K562 (cell line): ENCODE measurements at regions not wholly inside any gene's neighbourhood (a gene's known extent, or its start where the extent isn't known, plus 50 kb on each side); places are given as distances from the start of the nearest gene placed in this dataset.

ENCODE experiments used
- ATAC-seq: fragments of 200-7000 bp; cut with Tn5 transposase; 3 replicates; pipeline ENCODE4 v1.9.1; 2020; ENCODE audit warnings: moderate library complexity
- BruUV-seq: library from RNA; stranded (reverse); fragments of 400-500 nt; replicated peaks from 2 replicates; lab custom pipeline; 2021; lab: Mats Ljungman, UMichigan
- CTCF ChIA-PET: fragments of 300-600 bp; formaldehyde crosslinking; extraction: SDS; loops from one replicate; lab custom pipeline; 2021; ENCODE audit warnings: low intra/inter-chr PET ratio; lab: Yijun Ruan, JAX
- POLR2A ChIA-PET: fragments of 300-600, 350-650 bp; sonication (Branson Sonifier 250); formaldehyde crosslinking; extraction: SDS; loops from one replicate; lab custom pipeline; 2021; ENCODE audit warnings: antibody characterized with exemption, inconsistent platforms; lab: Yijun Ruan, JAX
- DNase-seq, 4 experiments: peaks; one replicate each; pipeline versions ENCODE4 v3.0.0 to v3.0.0-alpha.2; 2011 to 2018; ENCODE audit warnings: low spot score in 3 of 4, mixed read lengths in 3 of 4; ENCODE audit errors: extremely low read depth in 1 of 4
- FAIRE-seq: peaks from 2 replicates; lab custom pipeline; 2011; peaks lifted over from hg19 to GRCh38; lab: Jason Lieb, UNC
- H2AFZ ChIP-seq: 2 replicates; pipeline ENCODE4 v1.6.0; 2011; ENCODE audit warnings: low read depth, low read length, control low read depth, inconsistent platforms
- H3K27ac ChIP-seq: fragments of 200-600 bp; 3 replicates; pipeline ENCODE4 v1.8.0; 2011; ENCODE audit warnings: low read depth, mild to moderate bottlenecking, control low read depth, inconsistent platforms, low read length, moderate library complexity, mixed read lengths; ENCODE audit errors: extremely low read depth
- H3K27me3 ChIP-seq, 2 experiments: fragments of 300-600 bp in 1 of 2; 2 replicates in 1 of 2; 3 replicates in 1 of 2; pipeline versions ENCODE4 v1.6.0 to v1.8.0; 2011; ENCODE audit warnings: inconsistent platforms in 2 of 2, low read length in 2 of 2, mild to moderate bottlenecking in 1 of 2, mixed read lengths in 1 of 2, moderate library complexity in 1 of 2; ENCODE audit not compliant: control insufficient read depth in 2 of 2, insufficient read depth in 2 of 2
- H3K36me3 ChIP-seq: fragments of 300-600 bp; 3 replicates; pipeline ENCODE4 v1.8.0; 2011; ENCODE audit warnings: mild to moderate bottlenecking, low read length, inconsistent platforms; ENCODE audit not compliant: control insufficient read depth, insufficient read depth
- H3K4me1 ChIP-seq, 2 experiments: fragments of 200-600 bp in 1 of 2; replicated peaks in 1 of 2; 2 replicates in 1 of 2; 3 replicates in 1 of 2; pipeline versions ENCODE4 v1.5.1 to v1.8.0; 2011; ENCODE audit warnings: inconsistent platforms in 2 of 2, low read length in 2 of 2, mild to moderate bottlenecking in 1 of 2, mixed read lengths in 1 of 2, moderate library complexity in 1 of 2; ENCODE audit not compliant: control insufficient read depth in 2 of 2, insufficient read depth in 2 of 2
- H3K4me2 ChIP-seq: 2 replicates; pipeline ENCODE4 v1.6.1; 2011; ENCODE audit warnings: low read length, control low read depth, inconsistent platforms, mixed read lengths; ENCODE audit not compliant: insufficient read depth
- H3K4me3 ChIP-seq: fragments of 200-600 bp; sonication (generic), shearing (Covaris generic); 2 replicates; pipeline ENCODE4 v1.5.1; 2016; ENCODE audit warnings: control low read depth, inconsistent platforms
- H3K79me2 ChIP-seq: fragments of 200-600 bp; 3 replicates; pipeline ENCODE4 v1.8.0; 2011; ENCODE audit warnings: low read length, inconsistent platforms; ENCODE audit not compliant: control insufficient read depth, insufficient read depth
- H3K9ac ChIP-seq, 2 experiments: 2 replicates each; pipeline versions ENCODE4 v1.6.0 to v1.6.1; 2011; ENCODE audit warnings: low read depth in 2 of 2, low read length in 2 of 2, control low read depth in 1 of 2, inconsistent platforms in 1 of 2, mild to moderate bottlenecking in 1 of 2, mixed read lengths in 1 of 2; ENCODE audit not compliant: insufficient read depth in 1 of 2
- H3K9me1 ChIP-seq: one replicate; pipeline ENCODE4 v1.6.0; 2011; ENCODE audit warnings: inconsistent platforms, mild to moderate bottlenecking, low read length, moderate library complexity; ENCODE audit not compliant: control insufficient read depth, insufficient read depth
- H3K9me3 ChIP-seq: replicated peaks from 2 replicates; pipeline ENCODE4 v1.5.1; 2011; ENCODE audit warnings: low read depth, low read length, inconsistent platforms; ENCODE audit not compliant: control insufficient read depth, insufficient read depth
- H4K20me1 ChIP-seq: replicated peaks from 2 replicates; pipeline ENCODE4 v1.6.1; 2011; ENCODE audit warnings: low read length, inconsistent platforms, mixed read lengths; ENCODE audit not compliant: control insufficient read depth, insufficient read depth
- ARHGAP35 ChIP-seq: fragments of 450-650 bp; IDR thresholded peaks from 2 replicates; pipeline ENCODE4 v1.6.1; 2018; ENCODE audit not compliant: partially characterized antibody
- CEBPB ChIP-seq: fragments of 450-650 bp; IDR thresholded peaks from 2 replicates; pipeline ENCODE4 v1.6.1; 2016; ENCODE audit warnings: missing genetic modification characterization, missing compliant biosample characterization
- CHD1 ChIP-seq: fragments of 200-600 bp; sonication (generic); IDR thresholded peaks from one replicate; pipeline ENCODE4 v1.6.1; 2012; ENCODE audit warnings: mild to moderate bottlenecking, moderate library complexity, low read length, inconsistent platforms
- FOXJ2 ChIP-seq: fragments of 200-800 bp; sonication (Bioruptor generic); IDR thresholded peaks from 2 replicates; pipeline ENCODE4 v1.6.1; 2016; ENCODE audit warnings: missing genetic modification characterization, missing compliant biosample characterization
- FUS ChIP-seq: fragments of 200-400 bp; formaldehyde crosslinking; optimal IDR thresholded peaks from 2 replicates; pipeline ENCODE3; 2017; ENCODE audit warnings: low read depth, low read length
- ILF3 ChIP-seq: fragments of 450-650 bp; IDR thresholded peaks from 2 replicates; pipeline ENCODE4 v1.6.1; 2018; ENCODE audit warnings: antibody characterized with exemption, mild to moderate bottlenecking, moderate library complexity, borderline replicate concordance
- MTF1 ChIP-seq: fragments of 250-450 bp; sonication (Bioruptor Pico); IDR thresholded peaks from 2 replicates; pipeline ENCODE4 v1.9.0; 2021; ENCODE audit warnings: moderate library complexity, mild to moderate bottlenecking, inconsistent platforms, borderline replicate concordance
- NFATC3 ChIP-seq: fragments of 450-650 bp; IDR thresholded peaks from 2 replicates; pipeline ENCODE4 v1.6.1; 2017; ENCODE audit warnings: mild to moderate bottlenecking
- POLR2AphosphoS2 ChIP-seq: IDR thresholded peaks from 2 replicates; pipeline ENCODE4 v1.6.1; 2012; ENCODE audit warnings: low read length, improper control_type of control experiment
- SNIP1 ChIP-seq: fragments of 450-650 bp; IDR thresholded peaks from 2 replicates; pipeline ENCODE4 v1.7.1; 2017; ENCODE audit warnings: low read depth, mild to moderate bottlenecking
- ZNF23 ChIP-seq: fragments of 250-450 bp; sonication (Bioruptor Pico); IDR thresholded peaks from 2 replicates; pipeline ENCODE4 v1.4.0; 2020; ENCODE audit warnings: mild to moderate bottlenecking
- ZNF324 ChIP-seq: fragments of 250-450 bp; sonication (Bioruptor Pico); IDR thresholded peaks from 2 replicates; pipeline ENCODE4 v1.4.0; 2020; ENCODE audit warnings: mild to moderate bottlenecking
- ZNF395 ChIP-seq: fragments of 200-800 bp; sonication (Bioruptor generic); IDR thresholded peaks from 2 replicates; pipeline ENCODE4 v1.6.1; 2017; ENCODE audit warnings: missing genetic modification characterization, missing compliant biosample characterization
- ZNF830 ChIP-seq: fragments of 250-450 bp; sonication (Bioruptor Pico); IDR thresholded peaks from 2 replicates; pipeline ENCODE4 v1.5.0; 2021; ENCODE audit warnings: mild to moderate bottlenecking
- WGBS: fragments of 100-300 bp; shearing (Covaris generic); methylation state at CpG from one replicate; pipeline ENCODE4 v1.1.6; 2016; ENCODE audit warnings: low coverage, mixed read lengths; ENCODE audit not compliant: insufficient coverage; ENCODE audit errors: missing lambda C conversion rate; 5-methylcytosine and 5-hydroxymethylcytosine counted together
- in situ Hi-C: fragments of 300-500 bp; cut with MboI; formaldehyde crosslinking; loops from 4 replicates; pipeline ENCODE4 v1.15.0; 2018; ENCODE audit warnings: inconsistent platforms, mixed read lengths
- intact Hi-C: fragments of 100-400 bp; cut with micrococcal nuclease; formaldehyde crosslinking; loops from 2 replicates; pipeline ENCODE4 v1.14.2; 2022
- TF ChIP-seq, protein P1 (sequence below), 2 experiments: fragments of 450-650 bp in 1 of 2; sonication (generic) in 1 of 2; formaldehyde crosslinking in 1 of 2; IDR thresholded peaks; 2 replicates each; pipeline versions ENCODE4 v1.7.1 to v1.9.0; 2016 to 2022; ENCODE audit warnings: inconsistent platforms in 1 of 2, mild to moderate bottlenecking in 1 of 2, missing genetic modification reagents in 1 of 2

DNA sequence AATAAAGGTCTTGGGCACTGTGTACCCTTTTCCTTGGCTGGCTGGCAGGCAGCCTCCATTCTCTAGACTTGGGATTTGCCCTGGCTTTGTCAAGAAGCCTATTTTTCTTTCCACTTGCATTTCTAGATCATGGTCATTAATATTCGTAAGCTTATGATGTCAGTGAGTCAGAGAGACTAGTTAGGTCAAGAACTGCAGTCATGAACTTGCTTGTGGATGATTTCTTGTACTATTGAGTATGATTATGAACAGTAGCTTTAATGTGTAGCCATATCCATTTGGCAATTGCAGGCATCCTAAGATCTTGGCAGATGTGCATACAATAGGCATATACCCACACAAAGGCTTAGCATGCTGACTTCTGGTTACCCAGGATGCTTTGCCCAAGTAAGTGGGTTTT lies 186.8 kb upstream of the CLINT1 start:
- Histone ChIP-seq H3K9ac (no peak overlapping the region), H3K36me3 (no peaks in the 10 kb centered on the region), H3K4me3 (no peak overlapping the region), H3K27me3 (no peaks in the 10 kb centered on the region), H2AFZ (no peak overlapping the region), H3K4me2 (no peak overlapping the region), H3K27ac (no peak overlapping the region), H3K9me1 (no peaks in the 10 kb centered on the region), H3K79me2 (no peaks in the 10 kb centered on the region), H3K9me3 (no peaks in the 10 kb centered on the region), H4K20me1 (no peaks in the 10 kb centered on the region), H3K4me1 (no peaks in the 10 kb centered on the region)
- intact Hi-C loops, result no loop called here
- no TSS peak for BruUV-seq
- 0% methylated on average over 1 of the region's 1 CpG for WGBS
- in situ Hi-C loops, result no loop called here
- FAIRE-seq (no peak), ATAC-seq (no peak), DNase-seq (no peak)
- POLR2A ChIA-PET, result interaction anchor here (0.6 to 0.7 kb wide), 2 partner anchors 9 to 79 kb away, joined by 4 read pairs; no protein-coding TSS in a partner anchor
- CTCF ChIA-PET, result no interaction called here
- no peak for TF ChIP-seq FOXJ2 (tag)
- no peak for TF ChIP-seq ARHGAP35
- no peak for TF ChIP-seq FUS
- TF ChIP-seq MTF1, result no peak
- no peak for TF ChIP-seq ZNF324 (CRISPR knock-in tag)
- no peak for TF ChIP-seq ILF3
- no peak for TF ChIP-seq CHD1
- TF ChIP-seq POLR2AphosphoS2, result no peak
- TF ChIP-seq NFATC3, result no peak
- TF ChIP-seq, protein P1, sequence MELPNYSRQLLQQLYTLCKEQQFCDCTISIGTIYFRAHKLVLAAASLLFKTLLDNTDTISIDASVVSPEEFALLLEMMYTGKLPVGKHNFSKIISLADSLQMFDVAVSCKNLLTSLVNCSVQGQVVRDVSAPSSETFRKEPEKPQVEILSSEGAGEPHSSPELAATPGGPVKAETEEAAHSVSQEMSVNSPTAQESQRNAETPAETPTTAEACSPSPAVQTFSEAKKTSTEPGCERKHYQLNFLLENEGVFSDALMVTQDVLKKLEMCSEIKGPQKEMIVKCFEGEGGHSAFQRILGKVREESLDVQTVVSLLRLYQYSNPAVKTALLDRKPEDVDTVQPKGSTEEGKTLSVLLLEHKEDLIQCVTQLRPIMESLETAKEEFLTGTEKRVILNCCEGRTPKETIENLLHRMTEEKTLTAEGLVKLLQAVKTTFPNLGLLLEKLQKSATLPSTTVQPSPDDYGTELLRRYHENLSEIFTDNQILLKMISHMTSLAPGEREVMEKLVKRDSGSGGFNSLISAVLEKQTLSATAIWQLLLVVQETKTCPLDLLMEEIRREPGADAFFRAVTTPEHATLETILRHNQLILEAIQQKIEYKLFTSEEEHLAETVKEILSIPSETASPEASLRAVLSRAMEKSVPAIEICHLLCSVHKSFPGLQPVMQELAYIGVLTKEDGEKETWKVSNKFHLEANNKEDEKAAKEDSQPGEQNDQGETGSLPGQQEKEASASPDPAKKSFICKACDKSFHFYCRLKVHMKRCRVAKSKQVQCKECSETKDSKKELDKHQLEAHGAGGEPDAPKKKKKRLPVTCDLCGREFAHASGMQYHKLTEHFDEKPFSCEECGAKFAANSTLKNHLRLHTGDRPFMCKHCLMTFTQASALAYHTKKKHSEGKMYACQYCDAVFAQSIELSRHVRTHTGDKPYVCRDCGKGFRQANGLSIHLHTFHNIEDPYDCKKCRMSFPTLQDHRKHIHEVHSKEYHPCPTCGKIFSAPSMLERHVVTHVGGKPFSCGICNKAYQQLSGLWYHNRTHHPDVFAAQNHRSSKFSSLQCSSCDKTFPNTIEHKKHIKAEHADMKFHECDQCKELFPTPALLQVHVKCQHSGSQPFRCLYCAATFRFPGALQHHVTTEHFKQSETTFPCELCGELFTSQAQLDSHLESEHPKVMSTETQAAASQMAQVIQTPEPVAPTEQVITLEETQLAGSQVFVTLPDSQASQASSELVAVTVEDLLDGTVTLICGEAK (IDR thresholded peaks at IDR 0.05), result no peak
- TF ChIP-seq, protein P1 (CRISPR knock-in tag; IDR thresholded peaks at IDR 0.05), result no peak
- TF ChIP-seq SNIP1, result no peak
- no peak for TF ChIP-seq ZNF830 (CRISPR knock-in tag)
- TF ChIP-seq ZNF395 (CRISPR knock-in tag), result no peak
- TF ChIP-seq CEBPB (tag), result no peak
- no peak for TF ChIP-seq ZNF23
